SHP77 (cell line): ENCODE measurements at regions not wholly inside any gene's neighbourhood (a gene's known extent, or its start where the extent isn't known, plus 50 kb on each side); places are given as distances from the start of the nearest gene placed in this dataset.
"Not testable (repeated sequence)": the region's sequence is repeated elsewhere in the genome, so short reads cannot be mapped to it uniquely, and the experiment has no call there.

Experiments used
- DNase-seq, 2 experiments: peaks; one replicate each; lab custom pipeline; 2025; lab: John Stamatoyannopoulos, UW

GRCh38 chr21:19993268-19993667 lies 1004.9 kb upstream of the NCAM2 start:
- DNase-seq = no peak

- DNase-seq = no peak
These were observed 1003.0 kb upstream of the NCAM2 start for GRCh38 chr21:19995253-19995652.

DNA sequence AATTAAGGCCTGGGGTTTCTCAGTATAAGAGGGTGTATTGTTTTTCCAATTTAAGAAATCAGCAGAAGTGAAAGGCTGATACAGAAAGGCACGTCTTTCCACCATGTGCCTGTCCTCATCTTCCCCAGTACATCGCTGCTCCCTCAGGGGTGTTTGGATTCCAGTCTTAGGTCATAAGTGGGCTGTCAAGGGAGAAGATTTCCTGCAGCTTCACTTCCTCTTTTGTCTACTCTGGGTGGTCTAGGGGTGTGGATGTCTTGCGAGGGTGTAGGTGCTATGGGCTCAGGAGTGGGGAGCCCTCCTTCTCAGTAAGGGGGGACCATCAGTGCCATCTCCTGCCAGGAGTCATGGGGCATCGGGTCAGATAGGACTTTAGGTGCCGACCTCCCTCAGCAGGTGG lies 999.8 kb upstream of the NCAM2 start:
- no peak for DNase-seq

GRCh38 chr21:19999369-20000272 lies 998.6 kb upstream of the NCAM2 start:
- DNase-seq = no peak

- no peak for DNase-seq
These were observed 993.8 kb upstream of the NCAM2 start for GRCh38 chr21:20004367-20004766.

- no peak for DNase-seq
These were observed 987.5 kb upstream of the NCAM2 start for GRCh38 chr21:20010691-20011200.

DNA sequence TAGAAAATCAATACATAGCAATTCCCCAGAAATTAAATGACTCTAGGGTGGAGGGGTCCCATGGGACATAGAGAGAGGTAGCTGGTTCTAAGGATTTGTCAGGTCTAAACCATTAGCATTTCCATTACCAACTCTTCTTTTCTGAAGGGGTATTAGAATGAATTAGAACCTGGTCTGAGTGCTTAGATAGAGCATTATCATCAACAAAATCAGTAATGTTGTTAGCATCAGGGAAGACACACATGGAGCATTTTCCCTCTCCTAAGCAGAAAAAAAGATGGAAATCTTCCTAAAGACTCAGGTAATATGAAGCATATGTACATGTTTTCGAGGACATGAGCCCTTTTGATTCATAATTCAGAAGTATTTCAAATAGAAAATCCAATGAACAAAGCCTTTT lies 984.4 kb upstream of the NCAM2 start:
- no peak for DNase-seq

GRCh38 chr21:20016435-20017005 lies 981.7 kb upstream of the NCAM2 start:
- no peak for DNase-seq

- DNase-seq = no peak
These were observed 978.2 kb upstream of the NCAM2 start for GRCh38 chr21:20020026-20020425.

DNA sequence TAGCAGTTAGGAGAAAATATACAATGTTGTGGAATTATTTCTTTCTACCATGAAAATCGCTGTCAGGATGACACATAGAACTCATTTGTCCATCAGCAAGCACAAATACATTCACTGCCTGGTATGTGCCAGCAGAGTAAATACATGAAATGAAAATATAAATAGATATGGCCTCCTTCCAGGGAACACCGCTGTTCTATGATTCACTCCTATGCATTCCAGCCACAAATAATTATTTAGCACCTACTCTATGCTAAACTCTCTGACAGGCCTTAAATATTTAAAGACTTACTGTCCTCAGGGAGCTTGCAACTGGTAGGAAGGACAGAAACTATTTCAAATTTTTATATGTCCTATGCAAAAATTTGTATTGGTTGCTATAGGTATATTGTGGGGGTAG lies 975.0 kb upstream of the NCAM2 start:
- DNase-seq = no peak

GRCh38 chr21:20024741-20025140 lies 973.5 kb upstream of the NCAM2 start:
- no peak for DNase-seq

DNA sequence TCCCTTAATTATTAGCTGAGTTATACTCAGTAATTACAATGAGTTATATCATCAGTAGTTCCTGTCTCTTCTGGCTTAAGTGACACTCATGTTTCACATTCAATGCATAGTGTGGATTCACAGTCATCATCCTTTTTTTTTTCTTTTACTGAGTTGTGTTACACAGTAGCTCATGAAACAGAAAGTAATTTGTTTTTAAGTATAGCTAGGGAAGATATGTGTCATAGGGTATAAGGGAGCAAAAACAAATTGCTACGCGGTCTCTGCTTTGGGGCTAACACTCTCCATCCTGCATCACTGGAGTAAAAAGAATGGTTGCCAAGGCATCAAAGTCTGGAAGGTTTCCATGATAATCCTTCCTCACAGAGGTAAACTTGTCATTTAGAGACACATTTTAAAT lies 971.7 kb upstream of the NCAM2 start:
- DNase-seq = no peak

DNA sequence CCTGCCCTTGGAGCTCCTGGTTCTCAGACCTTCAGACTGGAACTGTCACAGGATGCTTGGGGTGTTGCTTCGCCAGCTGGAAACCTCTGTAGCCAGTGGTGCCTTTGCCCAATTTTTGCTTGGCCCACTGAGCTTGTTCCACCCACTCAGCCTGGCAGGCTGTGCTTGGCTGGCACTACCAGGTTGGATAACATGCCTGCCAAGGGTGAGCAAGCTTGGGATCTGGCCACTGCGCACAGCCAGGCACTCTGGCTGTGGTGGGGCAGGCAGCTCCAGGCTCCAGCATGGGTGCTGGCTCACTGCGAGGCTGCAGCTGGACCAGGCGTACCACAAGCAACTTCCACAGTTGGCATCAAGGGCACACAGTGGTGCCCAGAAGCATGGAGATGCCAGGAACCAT lies 967.8 kb upstream of the NCAM2 start:
- DNase-seq = no peak

- no peak for DNase-seq
These were observed 966.4 kb upstream of the NCAM2 start for GRCh38 chr21:20031807-20032206.

GRCh38 chr21:20040768-20041167 lies 957.4 kb upstream of the NCAM2 start:
- no peak for DNase-seq

- DNase-seq = no peak
These were observed 953.0 kb upstream of the NCAM2 start for GRCh38 chr21:20045197-20045596.

DNA sequence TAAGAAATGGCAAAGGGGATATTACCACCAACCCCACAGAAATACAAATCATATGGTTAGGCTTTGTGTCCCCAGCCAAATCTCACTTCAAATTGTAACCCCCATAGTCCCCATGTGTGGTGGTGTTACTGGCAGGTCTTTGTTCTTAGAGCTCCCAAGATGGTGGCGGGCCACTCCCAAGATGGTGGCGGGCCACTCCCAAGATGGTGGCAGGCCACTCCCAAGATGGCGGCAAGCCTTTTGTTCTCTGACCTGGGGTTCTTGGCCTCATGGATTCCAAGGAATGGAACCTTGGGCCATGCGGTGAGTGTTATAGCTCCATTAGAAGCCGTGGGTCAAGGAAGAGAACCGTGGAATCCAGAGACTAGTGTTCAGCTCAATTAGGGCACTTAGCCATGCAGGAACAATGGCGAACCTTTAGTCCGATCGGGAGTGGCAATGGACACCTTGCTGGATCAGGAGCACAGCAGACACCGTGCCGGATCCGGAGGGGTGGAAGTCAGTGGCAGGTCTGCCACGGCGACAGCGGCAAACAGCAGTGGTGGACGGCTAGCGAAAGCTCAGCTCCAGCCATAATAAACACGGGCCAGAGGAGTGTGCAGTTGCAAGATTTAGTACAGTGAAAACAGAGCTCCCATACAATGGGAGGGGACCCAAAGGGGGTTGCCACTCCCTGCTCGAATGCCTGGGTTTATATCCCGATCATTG lies 949.9 kb upstream of the NCAM2 start:
- DNase-seq = not testable (repeated sequence)

DNA sequence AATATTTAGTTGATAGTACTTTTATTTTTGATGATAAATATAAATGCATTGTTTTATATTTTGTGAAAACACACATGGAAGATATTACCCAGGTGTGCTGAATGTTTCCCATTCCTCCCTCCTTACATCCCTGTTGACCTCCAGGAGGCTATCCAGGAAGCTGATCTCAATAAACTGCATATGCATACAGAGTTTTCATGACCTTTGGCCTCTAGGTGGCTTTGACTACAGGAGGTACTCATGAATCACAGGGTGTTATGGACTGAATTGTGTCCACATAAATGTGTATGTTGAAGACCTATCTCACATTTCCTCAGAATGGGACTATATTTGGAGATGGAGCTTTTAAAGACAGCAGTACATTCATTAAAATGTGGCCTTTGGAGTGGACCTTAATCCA lies 914.9 kb upstream of the NCAM2 start:
- no peak for DNase-seq

- DNase-seq = no peak
These were observed 914.3 kb upstream of the NCAM2 start for GRCh38 chr21:20083925-20084324.

GRCh38 chr21:20086508-20086907 lies 911.7 kb upstream of the NCAM2 start:
- no peak for DNase-seq

- DNase-seq = no peak
These were observed 891.8 kb upstream of the NCAM2 start for GRCh38 chr21:20106368-20106767.

GRCh38 chr21:20108016-20108415 lies 890.2 kb upstream of the NCAM2 start:
- no peak for DNase-seq
